HCEC 1CT (cell line): ENCODE measurements at regions not wholly inside any gene's neighbourhood (a gene's known extent, or its start where the extent isn't known, plus 50 kb on each side); places are given as distances from the start of the nearest gene placed in this dataset.

ENCODE experiments used
- DNase-seq: peaks from one replicate; pipeline ENCODE4 v3.0.0-alpha.2; 2017

- DNase-seq: no peak
These were observed 145.9 kb upstream of the CIBAR2 start for GRCh38 chr16:85258166-85258565.

- DNase-seq: no peak
These were observed 146.4 kb upstream of the CIBAR2 start for GRCh38 chr16:85258629-85259028.

- no peak for DNase-seq
These were observed 147.0 kb upstream of the CIBAR2 start for GRCh38 chr16:85259115-85259831.

GRCh38 chr16:85259832-85260167, 147.5 kb upstream of the CIBAR2 start:
- DNase-seq: no peak

GRCh38 chr16:85261204-85261603, 148.9 kb upstream of the CIBAR2 start:
- DNase-seq: no peak

- DNase-seq: no peak
These were observed 149.6 kb upstream of the CIBAR2 start for GRCh38 chr16:85261657-85262557.

- DNase-seq: no peak
These were observed 150.4 kb upstream of the CIBAR2 start for GRCh38 chr16:85262558-85263238.

- no peak for DNase-seq
These were observed 150.9 kb upstream of the CIBAR2 start for GRCh38 chr16:85263239-85263585.

GRCh38 chr16:85264752-85265151, 152.5 kb upstream of the CIBAR2 start:
- no peak for DNase-seq

- DNase-seq: no peak
These were observed 153.0 kb upstream of the CIBAR2 start for GRCh38 chr16:85265161-85265784.

GRCh38 chr16:85265810-85266209, 153.5 kb upstream of the CIBAR2 start:
- no peak for DNase-seq

- DNase-seq: no peak
These were observed 154.6 kb upstream of the CIBAR2 start for GRCh38 chr16:85266857-85267256.

- no peak for DNase-seq
These were observed 155.2 kb upstream of the CIBAR2 start for GRCh38 chr16:85267414-85267945.

GRCh38 chr16:85269165-85269564, 156.9 kb upstream of the CIBAR2 start:
- no peak for DNase-seq

- DNase-seq: no peak
These were observed 158.1 kb upstream of the CIBAR2 start for GRCh38 chr16:85270374-85270773.

- no peak for DNase-seq
These were observed 158.9 kb upstream of the CIBAR2 start for GRCh38 chr16:85271198-85271597.

GRCh38 chr16:85273293-85273692, 161.0 kb upstream of the CIBAR2 start:
- DNase-seq: no peak

GRCh38 chr16:85274501-85274900, 162.2 kb upstream of the CIBAR2 start:
- DNase-seq: no peak

GRCh38 chr16:85274924-85275323, 162.7 kb upstream of the CIBAR2 start:
- DNase-seq: no peak

GRCh38 chr16:85275533-85276249, 163.4 kb upstream of the CIBAR2 start:
- peak; percentile 28 for DNase-seq

GRCh38 chr16:85276258-85276657, 164.0 kb upstream of the CIBAR2 start:
- DNase-seq: no peak

- DNase-seq: no peak
These were observed 164.4 kb upstream of the CIBAR2 start for GRCh38 chr16:85276721-85277120.
